ENCODE measurements at regions not wholly inside any gene's neighbourhood (a gene's known extent, or its start where the extent isn't known, plus 50 kb on each side); places are given as distances from the start of the nearest gene placed in this dataset.

DNA sequence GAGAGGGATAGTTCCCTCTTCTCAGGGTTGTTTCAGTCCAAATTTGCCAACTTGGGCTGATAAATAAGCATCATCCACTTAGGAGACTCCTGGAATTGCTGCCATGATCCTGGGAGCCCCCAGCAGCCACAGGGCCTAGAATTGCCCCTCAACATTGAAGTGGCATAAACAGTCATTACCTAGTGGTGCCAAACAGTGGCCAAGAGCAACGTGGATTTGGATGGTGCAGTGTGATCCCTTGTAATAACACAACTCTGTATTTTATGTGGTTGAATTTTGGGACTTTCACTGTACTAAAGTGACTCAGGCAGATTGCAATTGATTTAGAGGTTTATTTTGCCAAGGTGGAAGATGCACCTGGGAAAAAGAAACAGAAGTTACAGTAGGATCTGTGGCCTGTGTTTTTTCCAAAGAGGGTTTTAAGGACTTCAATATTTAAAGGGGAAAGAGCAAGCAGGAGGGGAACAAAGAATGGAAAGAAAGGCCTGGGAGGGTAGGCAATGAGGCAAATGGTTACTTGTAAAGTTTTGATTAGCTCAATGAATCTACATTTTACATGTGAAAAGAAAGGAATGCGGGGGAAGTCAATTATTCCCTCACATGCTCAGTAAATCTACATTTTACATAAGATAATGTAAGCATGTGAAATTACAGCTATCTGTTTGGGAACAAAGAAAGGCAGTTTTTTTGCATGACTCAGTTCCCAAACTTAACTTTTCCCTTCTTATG, 168.0 kb upstream of the NOX3 start:
- TF ChIP-seq, protein P1, sequence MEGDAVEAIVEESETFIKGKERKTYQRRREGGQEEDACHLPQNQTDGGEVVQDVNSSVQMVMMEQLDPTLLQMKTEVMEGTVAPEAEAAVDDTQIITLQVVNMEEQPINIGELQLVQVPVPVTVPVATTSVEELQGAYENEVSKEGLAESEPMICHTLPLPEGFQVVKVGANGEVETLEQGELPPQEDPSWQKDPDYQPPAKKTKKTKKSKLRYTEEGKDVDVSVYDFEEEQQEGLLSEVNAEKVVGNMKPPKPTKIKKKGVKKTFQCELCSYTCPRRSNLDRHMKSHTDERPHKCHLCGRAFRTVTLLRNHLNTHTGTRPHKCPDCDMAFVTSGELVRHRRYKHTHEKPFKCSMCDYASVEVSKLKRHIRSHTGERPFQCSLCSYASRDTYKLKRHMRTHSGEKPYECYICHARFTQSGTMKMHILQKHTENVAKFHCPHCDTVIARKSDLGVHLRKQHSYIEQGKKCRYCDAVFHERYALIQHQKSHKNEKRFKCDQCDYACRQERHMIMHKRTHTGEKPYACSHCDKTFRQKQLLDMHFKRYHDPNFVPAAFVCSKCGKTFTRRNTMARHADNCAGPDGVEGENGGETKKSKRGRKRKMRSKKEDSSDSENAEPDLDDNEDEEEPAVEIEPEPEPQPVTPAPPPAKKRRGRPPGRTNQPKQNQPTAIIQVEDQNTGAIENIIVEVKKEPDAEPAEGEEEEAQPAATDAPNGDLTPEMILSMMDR (IDR thresholded peaks at IDR 0.05): no peak
- TF ChIP-seq POLR2AphosphoS5 (IDR thresholded peaks at IDR 0.05): no peak
